Glomerular visceral epithelial cell (primary cell): ENCODE measurements at regions not wholly inside any gene's neighbourhood (a gene's known extent, or its start where the extent isn't known, plus 50 kb on each side); places are given as distances from the start of the nearest gene placed in this dataset.

Experiments
- DNase-seq: peaks from one replicate; pipeline ENCODE4 v3.0.0-alpha.2; 2016; ENCODE audit errors: extremely low spot score

- no peak for DNase-seq
Measured at GRCh38 chr12:77352946-77353345, 287.6 kb upstream of the E2F7 start.

GRCh38 chr12:77351860-77352259 lies 286.5 kb upstream of the E2F7 start:
- no peak for DNase-seq

GRCh38 chr12:77349689-77350370 lies 284.5 kb upstream of the E2F7 start:
- DNase-seq, result no peak

GRCh38 chr12:77347017-77347416 lies 281.6 kb upstream of the E2F7 start:
- no peak for DNase-seq

- no peak for DNase-seq
Measured at GRCh38 chr12:77345336-77345735, 280.0 kb upstream of the E2F7 start.

- no peak for DNase-seq
Measured at GRCh38 chr12:77344651-77345050, 279.3 kb upstream of the E2F7 start.

- no peak for DNase-seq
Measured at GRCh38 chr12:77343291-77343690, 277.9 kb upstream of the E2F7 start.

- DNase-seq, result no peak
Measured at GRCh38 chr12:77342253-77342652, 276.9 kb upstream of the E2F7 start.

- DNase-seq, result no peak
Measured at GRCh38 chr12:77339610-77340009, 274.2 kb upstream of the E2F7 start.

GRCh38 chr12:77337362-77337761 lies 272.0 kb upstream of the E2F7 start:
- DNase-seq, result no peak

- no peak for DNase-seq
Measured at GRCh38 chr12:77334806-77335205, 269.4 kb upstream of the E2F7 start.

- no peak for DNase-seq
Measured at GRCh38 chr12:77328326-77328725, 263.0 kb upstream of the E2F7 start.

- DNase-seq, result no peak
Measured at GRCh38 chr12:77325511-77326236, 260.3 kb upstream of the E2F7 start.

- peak; percentile 74 for DNase-seq
Measured at GRCh38 chr12:77324763-77325468, 259.5 kb upstream of the E2F7 start.

- no peak for DNase-seq
Measured at GRCh38 chr12:77324416-77324762, 259.0 kb upstream of the E2F7 start.

GRCh38 chr12:77323788-77324415 lies 258.5 kb upstream of the E2F7 start:
- DNase-seq, result no peak

GRCh38 chr12:77319166-77319565 lies 253.8 kb upstream of the E2F7 start:
- no peak for DNase-seq

GRCh38 chr12:77315407-77315806 lies 250.0 kb upstream of the E2F7 start:
- no peak for DNase-seq

- DNase-seq, result no peak
Measured at GRCh38 chr12:77314378-77315052, 249.1 kb upstream of the E2F7 start.

- DNase-seq, result no peak
Measured at GRCh38 chr12:77308056-77308455, 242.7 kb upstream of the E2F7 start.

GRCh38 chr12:77300811-77301210 lies 235.4 kb upstream of the E2F7 start:
- DNase-seq, result no peak
